HG02870 (cell line): ENCODE measurements at regions not wholly inside any gene's neighbourhood (a gene's known extent, or its start where the extent isn't known, plus 50 kb on each side); places are given as distances from the start of the nearest gene placed in this dataset.
"Not testable (repeated sequence)": the region's sequence is repeated elsewhere in the genome, so short reads cannot be mapped to it uniquely, and the experiment has no call there.

Experiments
- ATAC-seq: cut with Tn5 transposase; IDR thresholded peaks from one replicate; pipeline ENCODE4 v1.9.1; 2021; ENCODE audit warnings: mild to moderate bottlenecking, moderate library complexity; ENCODE audit not compliant: unreplicated experiment

- ATAC-seq = no peak
Measured at GRCh38 chr4:128688846-128689437, 120.6 kb upstream of the JADE1 start.

DNA sequence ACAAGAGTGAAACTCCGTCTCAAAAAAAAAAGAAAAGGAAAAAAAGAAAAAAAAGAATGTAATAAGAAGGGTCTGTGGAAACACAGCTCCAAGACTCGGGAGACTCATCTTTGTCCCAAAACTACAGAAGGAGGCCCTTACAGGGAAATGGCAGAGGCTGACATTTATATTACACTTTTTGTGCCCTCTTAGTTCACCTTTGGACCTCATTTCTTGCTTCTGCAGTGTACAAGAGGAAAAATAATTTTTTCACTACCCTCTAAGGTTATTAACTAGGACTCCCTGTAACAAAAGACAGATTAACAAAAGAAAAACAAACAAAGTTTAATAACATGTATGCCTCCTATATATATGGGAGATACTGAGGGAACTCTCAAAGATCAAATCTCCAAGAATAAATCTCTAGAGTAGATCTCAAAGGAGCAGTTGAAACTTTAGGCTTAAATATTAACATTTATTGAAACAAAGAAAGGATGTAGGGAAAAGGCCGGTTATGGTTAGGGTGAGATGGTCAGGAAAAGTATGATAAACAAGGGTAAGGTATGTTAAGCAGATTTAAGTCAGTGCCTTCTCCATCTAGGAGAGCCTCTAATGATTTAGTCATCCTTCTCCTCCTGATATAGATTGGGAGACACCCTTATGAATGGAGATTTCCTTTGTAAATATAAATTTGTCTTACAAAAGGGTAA lies 121.3 kb upstream of the JADE1 start:
- no peak for ATAC-seq

DNA sequence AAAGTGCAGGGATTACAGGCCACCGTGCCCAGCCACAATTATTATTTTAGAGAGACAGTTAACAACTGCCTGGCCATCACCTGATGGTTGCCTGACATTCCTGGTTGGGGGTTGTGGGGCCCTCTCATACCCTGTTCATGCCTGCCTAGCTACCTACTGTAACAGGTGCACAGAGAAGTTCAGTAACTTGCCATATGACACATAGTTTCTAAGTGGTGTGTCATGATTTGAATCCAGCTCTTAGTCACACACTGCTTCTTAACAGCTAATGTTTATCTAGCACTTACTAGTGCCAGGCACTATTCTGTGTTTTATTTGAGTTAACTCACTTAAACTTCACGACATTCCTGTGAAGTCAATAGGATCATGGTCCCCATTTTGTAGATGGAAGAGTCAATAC lies 122.7 kb upstream of the JADE1 start:
- ATAC-seq = no peak

DNA sequence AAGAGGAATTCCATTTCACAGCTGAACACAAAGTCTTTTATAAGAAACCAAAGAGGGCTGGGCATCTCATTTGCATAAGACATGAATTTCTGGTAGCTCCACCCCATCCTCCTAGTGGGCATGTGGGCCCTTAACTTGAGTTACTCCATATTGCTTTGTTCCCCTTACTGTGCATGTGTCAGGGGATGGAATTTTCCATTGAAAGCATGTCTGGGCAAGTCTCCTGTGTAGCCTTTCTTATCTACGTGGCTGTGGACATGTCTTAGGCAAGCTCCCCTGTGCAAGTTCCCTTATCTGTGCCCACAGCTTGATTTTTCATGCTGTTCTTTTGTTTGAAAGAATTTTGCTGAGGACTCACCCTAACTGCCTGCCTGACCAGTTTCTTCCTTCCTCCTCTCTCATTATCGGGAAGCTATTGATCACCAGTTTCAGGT lies 123.5 kb upstream of the JADE1 start:
- ATAC-seq = no peak

DNA sequence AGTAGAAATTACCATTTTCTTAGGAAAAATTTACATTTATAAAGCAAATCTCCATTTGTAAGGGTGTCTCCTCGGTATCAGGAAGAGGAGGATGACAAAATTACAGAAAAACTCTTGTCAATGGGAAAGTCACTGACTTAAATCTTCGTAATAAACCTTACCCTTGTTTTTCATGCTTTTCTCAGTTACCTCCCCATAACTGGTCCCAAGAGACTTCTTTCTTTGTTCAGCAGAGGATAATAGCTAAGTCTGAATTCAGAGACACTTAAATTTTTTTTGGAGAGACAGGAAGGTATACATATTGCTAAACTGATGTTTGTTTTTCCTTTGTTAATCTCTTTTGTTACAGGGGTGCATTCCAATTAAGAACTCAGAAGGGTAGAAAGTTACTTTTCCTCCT lies 125.5 kb upstream of the JADE1 start:
- no peak for ATAC-seq

DNA sequence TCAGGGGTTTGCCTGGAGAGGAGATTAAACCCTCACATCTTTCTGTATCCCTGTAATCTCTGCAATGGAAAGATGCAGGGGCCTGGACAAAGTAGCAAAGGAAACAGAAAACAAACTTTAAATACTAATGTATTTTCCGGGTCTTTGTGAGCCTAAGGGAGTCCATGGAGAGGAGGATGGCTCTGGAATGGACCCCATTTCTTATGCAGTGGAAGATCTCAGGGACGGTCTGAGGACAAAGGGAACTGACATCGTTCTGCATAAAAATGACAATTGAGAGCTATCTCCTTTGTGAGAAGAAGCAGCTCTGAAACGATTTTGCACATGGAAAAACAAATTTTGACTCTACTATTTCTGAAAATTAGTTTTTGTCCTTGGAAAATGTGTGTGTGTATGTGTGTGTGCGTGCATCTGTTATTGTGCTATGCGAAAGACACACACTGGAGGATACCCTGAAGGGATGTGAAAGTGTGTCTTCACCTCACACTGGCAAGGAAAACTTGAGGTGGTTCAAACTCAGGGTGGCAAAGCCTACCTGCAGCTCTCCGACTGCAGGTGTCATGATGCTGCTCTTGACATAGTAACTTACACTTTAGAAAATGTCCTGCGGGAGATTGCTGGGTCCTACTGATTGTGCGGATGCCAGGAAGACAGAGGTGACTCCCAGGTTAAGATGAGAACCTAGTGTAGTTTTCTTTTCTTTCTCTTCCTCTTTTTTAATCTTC lies 126.4 kb upstream of the JADE1 start:
- no peak for ATAC-seq

GRCh38 chr4:128676095-128676494 lies 133.4 kb upstream of the JADE1 start:
- ATAC-seq = no peak

- peak; percentile 96 for ATAC-seq
Measured at GRCh38 chr4:128675083-128675482, 134.4 kb upstream of the JADE1 start.

DNA sequence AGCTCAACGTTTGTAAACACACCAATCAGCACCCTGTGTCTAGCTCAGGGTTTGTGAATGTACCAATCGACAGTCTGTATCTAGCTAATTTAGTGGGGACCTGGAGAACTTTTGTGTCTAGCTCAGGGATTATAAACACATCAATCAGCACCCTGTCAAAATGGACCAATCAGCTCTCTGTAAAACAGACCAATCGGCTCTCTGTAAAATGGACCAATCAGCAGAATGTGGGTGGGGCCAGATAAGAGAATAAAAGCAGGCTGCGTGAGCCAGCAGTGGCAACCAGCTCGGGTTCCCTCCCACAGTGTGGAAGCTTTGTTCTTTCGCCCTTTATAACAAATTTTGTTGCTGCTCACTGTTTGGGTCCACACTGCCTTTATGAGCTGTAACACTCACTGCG lies 136.3 kb upstream of the JADE1 start:
- not testable (repeated sequence) for ATAC-seq

DNA sequence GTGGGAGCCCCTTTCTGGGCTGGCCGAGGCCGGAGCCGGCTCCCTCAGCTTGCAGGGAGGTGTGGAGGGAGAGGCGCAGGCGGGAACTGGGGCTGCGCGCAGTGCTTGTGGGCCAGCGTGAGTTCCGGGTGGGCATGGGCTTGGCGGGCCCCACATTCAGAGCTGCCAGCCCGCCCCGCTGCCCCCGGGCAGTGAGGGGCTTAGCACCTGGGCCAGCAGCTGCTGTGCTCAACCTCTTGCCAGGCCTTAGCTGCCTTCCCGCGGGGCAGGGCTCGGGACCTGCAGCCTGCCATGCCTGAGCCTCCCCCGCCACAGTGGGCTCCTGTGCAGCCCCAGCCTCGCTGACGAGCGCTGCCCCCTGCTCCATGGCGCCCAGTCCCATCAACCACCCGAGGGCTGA lies 136.9 kb upstream of the JADE1 start:
- ATAC-seq = not testable (repeated sequence)

GRCh38 chr4:128670513-128670912 lies 139.0 kb upstream of the JADE1 start:
- no peak for ATAC-seq

- no peak for ATAC-seq
Measured at GRCh38 chr4:128668566-128668965, 140.9 kb upstream of the JADE1 start.

GRCh38 chr4:128665514-128665913 lies 144.0 kb upstream of the JADE1 start:
- ATAC-seq = no peak

DNA sequence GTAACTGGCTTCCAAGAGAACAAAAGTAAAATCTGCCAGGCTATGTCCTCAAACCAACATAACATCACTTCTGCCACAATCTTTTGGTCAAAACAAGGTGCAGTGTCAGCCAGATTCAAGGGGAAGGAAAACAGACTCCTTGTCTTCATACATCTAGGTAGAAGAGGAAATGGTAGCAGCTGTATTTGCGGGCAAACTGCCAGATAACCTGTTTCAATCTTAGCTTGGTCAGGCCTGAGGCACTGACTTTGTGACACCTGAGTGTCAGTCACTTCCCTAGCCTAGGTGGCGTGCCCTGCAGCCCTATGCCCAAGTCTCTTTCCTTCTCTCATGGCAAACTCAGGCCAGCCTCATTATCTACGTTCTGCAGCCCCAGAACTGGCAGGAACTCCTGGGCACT lies 146.2 kb upstream of the JADE1 start:
- ATAC-seq = no peak

GRCh38 chr4:128661479-128661878 lies 148.0 kb upstream of the JADE1 start:
- ATAC-seq = no peak

GRCh38 chr4:128660361-128661215 lies 148.9 kb upstream of the JADE1 start:
- ATAC-seq = no peak

DNA sequence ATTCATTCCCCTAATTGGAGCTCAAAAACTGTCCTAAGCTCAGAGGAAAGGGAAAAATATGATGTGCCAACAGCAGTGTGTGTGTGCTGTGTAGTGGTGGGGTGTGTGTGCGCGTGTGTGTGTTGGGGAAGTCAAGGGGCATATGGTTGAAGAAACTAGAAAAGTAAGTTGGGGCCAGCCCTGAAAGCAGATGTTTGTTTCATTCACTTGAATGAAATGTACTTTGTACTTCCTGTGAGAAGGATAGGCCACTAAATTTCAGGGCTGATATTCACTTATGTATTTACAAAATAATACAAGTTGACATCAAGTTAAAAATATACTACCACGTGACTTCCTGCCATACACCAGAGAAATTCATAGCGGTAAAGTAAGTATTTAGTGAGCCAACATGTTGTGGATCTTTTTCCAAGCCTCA lies 151.3 kb upstream of the JADE1 start:
- ATAC-seq = no peak

DNA sequence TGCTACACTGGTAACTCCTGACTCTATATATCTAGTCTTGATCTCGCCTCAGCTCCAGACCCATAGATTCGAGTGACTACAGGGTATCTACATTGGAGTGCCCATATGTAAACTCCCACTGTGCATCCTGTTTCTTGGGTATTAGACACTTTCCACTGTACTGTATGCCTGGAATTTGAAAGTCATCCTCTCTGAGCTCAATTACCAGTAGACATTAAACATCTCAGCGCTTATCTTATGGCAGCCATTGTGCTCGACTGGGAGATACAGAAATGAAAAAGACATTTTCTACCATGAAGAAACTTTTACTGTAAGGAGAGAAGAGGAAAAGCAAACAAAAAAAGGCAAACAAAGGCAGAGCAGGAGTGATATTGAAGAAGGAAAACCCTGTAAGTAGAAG lies 151.9 kb upstream of the JADE1 start:
- ATAC-seq = no peak

DNA sequence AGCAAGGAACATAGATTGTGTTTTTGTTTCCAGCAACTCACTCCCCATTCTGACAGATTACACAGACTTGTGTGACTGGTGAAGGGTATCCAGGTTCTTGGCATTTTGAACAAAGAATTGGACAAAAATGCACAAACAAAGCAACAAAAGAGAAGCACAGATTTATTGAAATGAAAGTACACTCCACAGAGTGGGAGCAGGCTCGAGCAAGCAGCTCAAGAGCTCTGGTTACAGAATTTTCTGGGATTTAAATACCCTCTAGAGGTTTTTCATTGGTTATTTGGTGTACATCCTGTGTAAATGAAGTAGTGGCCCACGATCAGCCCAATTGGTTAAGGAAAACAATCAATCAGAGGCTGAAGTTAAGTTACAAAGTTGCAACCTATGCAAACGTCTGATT lies 155.0 kb upstream of the JADE1 start:
- ATAC-seq = no peak

GRCh38 chr4:128653527-128654444 lies 155.7 kb upstream of the JADE1 start:
- ATAC-seq = no peak
